ENCODE measurements at regions not wholly inside any gene's neighbourhood (a gene's known extent, or its start where the extent isn't known, plus 50 kb on each side); places are given as distances from the start of the nearest gene placed in this dataset.

GRCh38 chr1:241411776-241412338 lies 54.9 kb upstream of the RGS7 start:
- no peak for TF ChIP-seq GATA3 (IDR thresholded peaks at IDR 0.05; ENCODE audit: low read depth, low read length)
- no peak for TF ChIP-seq GATA2 (IDR thresholded peaks at IDR 0.05; ENCODE audit: low read depth, low read length)

- TF ChIP-seq GATA2 (IDR thresholded peaks at IDR 0.05; ENCODE audit: low read depth, low read length), result no peak
- no peak for TF ChIP-seq GATA3 (IDR thresholded peaks at IDR 0.05; ENCODE audit: low read depth, low read length)
Observed at GRCh38 chr1:241411056-241411775, 54.2 kb upstream of the RGS7 start.

GRCh38 chr1:241408170-241408569 lies 51.2 kb upstream of the RGS7 start:
- TF ChIP-seq GATA2 (IDR thresholded peaks at IDR 0.05; ENCODE audit: low read depth, low read length) (no peak), GATA3 (IDR thresholded peaks at IDR 0.05; ENCODE audit: low read depth, low read length) (no peak)

Data from SH-SY5Y (cell line).